Hematopoietic multipotent progenitor cell treated with erythropoietin and hydrocortisone succinate and interleukin-3 and kit ligand, for 17 days (in vitro differentiated cells): ENCODE measurements at regions not wholly inside any gene's neighbourhood (a gene's known extent, or its start where the extent isn't known, plus 50 kb on each side); places are given as distances from the start of the nearest gene placed in this dataset.

ENCODE experiments used
- DNase-seq: peaks from one replicate; pipeline ENCODE4 v3.0.0-alpha.2; 2015; ENCODE audit warnings: low spot score

DNA sequence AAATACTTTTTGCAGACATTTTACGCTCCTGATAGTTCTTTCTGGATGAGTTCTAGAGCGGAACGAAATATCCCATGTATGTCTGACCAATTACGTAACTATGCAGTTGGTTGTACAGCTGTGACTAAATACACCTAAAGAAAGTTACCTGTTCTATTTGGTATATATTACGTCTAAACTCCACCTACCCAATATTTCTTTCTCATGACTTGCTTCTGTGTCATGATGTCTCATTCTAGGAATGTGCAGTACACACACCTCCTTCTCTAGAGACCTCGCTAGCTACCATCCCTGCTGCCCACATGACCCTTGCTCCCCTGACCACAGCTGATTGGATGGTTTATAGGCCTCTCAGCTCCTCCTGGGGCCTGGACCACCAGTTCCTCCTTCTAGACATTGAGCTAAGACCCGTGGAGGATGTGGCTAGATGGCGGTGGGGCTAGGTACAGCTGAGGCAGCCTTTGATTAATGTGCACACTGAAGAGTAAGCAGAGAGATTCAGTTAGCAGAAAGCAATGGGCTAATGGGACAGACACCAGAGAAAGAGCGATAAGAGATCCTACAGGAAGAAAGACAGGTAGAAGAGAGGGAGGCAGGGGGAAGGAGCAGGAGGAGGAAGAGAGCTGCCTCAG, 422.1 kb downstream of the COG6 start:
- DNase-seq: no peak

- DNase-seq: no peak
Observed at GRCh38 chr13:40079721-40080120, 424.3 kb downstream of the COG6 start.

GRCh38 chr13:40080676-40081075, 425.2 kb downstream of the COG6 start:
- DNase-seq: no peak

GRCh38 chr13:40082639-40083038, 427.2 kb downstream of the COG6 start:
- no peak for DNase-seq

- no peak for DNase-seq
Observed at GRCh38 chr13:40083841-40084240, 428.4 kb downstream of the COG6 start.

- no peak for DNase-seq
Observed at GRCh38 chr13:40084934-40085333, 429.5 kb downstream of the COG6 start.

GRCh38 chr13:40087091-40088002, 431.9 kb downstream of the COG6 start:
- no peak for DNase-seq

DNA sequence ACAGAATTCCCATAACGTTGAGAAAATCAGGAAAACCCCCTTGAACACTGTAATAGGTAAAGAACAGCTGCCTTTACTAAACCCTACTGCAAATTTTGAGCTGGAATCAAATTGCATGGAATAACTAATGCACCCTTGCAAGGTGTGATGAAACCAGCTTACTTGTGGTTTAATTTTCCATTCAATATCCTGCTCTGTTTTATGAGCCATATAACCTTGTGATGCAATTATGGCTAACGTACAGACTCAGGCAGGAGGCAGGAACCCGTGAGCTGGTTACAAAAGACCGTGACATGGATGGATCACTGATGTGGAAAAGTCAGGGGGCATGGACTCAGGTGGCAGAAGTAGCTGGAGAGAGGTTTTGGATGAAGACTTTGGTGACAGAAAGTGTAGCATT, 438.6 kb downstream of the COG6 start:
- no peak for DNase-seq

- no peak for DNase-seq
Observed at GRCh38 chr13:40095695-40096356, 440.4 kb downstream of the COG6 start.

GRCh38 chr13:40096357-40096901, 441.0 kb downstream of the COG6 start:
- no peak for DNase-seq

DNA sequence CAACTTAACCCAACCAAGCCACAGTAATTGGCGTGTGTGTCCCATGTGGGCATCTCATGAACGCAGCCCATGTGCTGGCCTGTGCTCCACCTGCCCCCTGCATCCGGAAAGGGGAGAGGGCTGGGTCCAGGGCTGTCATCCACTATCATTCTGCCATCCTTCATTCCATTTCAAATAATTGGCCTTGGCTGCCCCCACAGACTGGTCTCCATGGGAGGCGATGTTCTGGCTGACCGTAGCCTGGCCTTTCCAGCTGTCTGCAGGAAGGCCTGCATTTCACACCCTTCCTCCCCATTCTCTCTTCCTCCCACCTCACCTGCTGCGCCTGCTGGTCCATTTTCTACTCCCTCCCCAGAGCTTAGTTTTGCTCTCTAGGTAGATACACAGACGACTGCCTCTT, 442.8 kb downstream of the COG6 start:
- DNase-seq: no peak

DNA sequence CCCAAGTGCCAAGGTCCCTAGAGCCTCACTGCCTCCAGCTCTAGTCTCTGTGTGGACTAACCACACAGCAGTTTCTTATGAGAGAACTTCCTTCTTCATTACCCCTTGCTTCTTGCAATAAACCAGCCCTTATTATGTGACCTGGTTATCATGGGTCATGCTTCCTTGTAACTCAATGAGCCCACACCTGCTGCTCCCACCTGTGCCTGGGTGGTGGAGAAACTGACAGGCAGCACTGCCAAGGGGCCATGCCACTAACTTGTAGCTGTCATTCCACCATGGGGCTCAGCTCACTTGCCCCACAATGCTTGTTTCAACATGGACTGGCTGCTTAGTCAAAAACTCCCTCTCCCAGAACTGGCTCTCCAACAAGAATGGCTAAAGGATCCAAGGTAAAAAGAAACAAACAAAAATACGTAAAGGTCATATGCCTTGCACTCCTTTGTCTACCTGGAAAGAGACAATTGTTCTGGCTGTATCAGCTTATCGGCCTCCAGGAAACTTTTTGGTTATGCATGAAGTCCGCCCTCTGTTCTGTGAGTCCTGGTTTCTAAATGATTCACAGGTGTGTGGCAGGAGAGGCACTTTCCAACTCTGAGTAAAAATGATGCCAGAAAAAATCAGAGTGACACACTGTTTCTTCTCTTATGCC, 446.4 kb downstream of the COG6 start:
- DNase-seq: no peak

DNA sequence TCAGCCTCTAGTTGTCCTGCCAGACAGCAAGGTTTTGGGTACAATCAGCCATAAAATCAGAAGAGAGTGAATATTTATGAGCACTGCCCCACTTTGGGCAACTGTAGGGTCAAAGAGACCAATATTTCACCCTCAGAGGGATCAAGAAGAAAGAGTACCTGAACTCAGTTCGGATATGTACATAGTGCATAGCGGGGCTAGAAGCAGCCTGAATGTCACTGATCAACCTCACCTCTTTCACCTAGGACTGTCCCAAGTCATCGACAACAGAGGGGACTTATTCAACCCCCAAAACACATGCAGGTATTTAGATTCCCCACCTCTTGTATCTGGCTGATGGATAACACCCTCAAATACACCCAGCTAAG, 446.9 kb downstream of the COG6 start:
- DNase-seq: no peak

DNA sequence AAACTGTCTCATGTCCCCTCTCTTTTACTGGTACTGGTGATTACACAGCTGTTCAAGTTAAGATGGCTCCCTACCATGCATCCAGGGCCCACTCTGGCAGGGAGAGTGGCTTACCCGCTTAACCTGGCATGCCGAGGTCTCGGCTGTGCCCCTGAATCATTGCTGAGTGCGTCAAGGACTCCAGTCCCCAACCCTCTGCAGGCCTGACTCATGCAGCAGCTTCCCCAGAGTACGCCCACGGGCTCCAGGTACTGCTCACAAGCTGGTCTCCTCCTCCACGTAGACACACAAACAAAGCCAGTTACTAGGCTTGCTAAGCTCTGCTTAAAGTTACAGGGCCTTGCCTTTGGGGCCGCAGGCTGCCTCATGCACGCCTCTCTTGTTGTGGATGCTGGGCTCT, 447.4 kb downstream of the COG6 start:
- no peak for DNase-seq

DNA sequence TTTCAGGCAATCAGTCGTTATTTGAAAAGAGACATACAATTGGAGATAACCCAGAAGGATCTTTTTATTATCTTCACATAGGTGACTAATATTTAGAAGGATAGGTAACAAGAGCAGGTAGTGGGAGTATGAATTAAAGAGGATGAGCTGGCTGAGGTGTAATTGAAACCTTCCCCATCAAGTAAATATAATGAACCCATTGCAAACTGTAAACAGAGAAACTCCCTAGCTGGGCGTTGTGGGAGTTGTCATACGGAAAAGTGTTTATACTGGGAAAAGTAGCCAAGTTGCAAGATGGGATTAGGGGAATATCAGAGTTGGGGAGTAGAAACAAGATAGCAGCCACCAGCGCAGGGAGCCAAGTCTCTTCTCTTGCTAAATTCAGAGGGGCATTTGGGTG, 448.4 kb downstream of the COG6 start:
- no peak for DNase-seq

GRCh38 chr13:40105231-40105630, 449.8 kb downstream of the COG6 start:
- DNase-seq: no peak

- DNase-seq: no peak
Observed at GRCh38 chr13:40109351-40109844, 453.9 kb downstream of the COG6 start.

GRCh38 chr13:40113643-40114304, 458.3 kb downstream of the COG6 start:
- DNase-seq: no peak

DNA sequence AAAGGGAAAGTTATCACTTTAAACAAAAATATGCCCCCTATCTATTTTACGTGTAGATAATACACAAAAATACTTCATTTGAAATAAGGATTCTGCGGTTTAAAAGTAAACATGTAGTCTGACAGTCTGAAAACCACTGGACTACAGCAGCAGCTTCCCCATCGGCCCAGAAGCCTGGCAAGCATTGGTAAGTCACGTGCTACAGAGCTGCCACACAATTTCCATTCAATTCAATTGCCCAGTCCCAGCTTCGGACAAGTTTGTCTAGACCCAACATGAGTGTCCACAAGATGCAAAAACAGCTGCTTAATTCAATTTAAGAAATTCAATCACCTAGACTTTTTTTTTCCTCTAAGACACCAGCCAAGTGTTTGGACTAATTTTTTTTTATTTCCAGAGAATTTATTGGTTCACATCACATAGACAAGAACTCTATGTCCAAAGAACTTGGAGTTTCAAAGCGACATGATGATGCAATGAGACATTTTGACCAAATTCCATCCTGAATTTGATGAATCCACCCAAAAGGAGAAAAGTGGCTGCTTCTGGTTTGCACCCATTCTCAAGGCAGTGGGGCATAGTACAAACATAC, 458.9 kb downstream of the COG6 start:
- DNase-seq: no peak

GRCh38 chr13:40115426-40115825, 460.0 kb downstream of the COG6 start:
- DNase-seq: no peak

- no peak for DNase-seq
Observed at GRCh38 chr13:40116008-40116407, 460.5 kb downstream of the COG6 start.
